AG09319 (cell line): ENCODE measurements at regions not wholly inside any gene's neighbourhood (a gene's known extent, or its start where the extent isn't known, plus 50 kb on each side); places are given as distances from the start of the nearest gene placed in this dataset.

Source experiments
- DNase-seq: peaks from one replicate; pipeline ENCODE4 v3.0.0-alpha.2; 2010; ENCODE audit warnings: low read depth; ENCODE audit errors: extremely low read depth
- TF ChIP-seq, protein P1 (sequence below): IDR thresholded peaks from 2 replicates; pipeline ENCODE4 v1.5.1; 2011; ENCODE audit warnings: low read depth, mild to moderate bottlenecking, inconsistent platforms, low read length, moderate library complexity

DNA sequence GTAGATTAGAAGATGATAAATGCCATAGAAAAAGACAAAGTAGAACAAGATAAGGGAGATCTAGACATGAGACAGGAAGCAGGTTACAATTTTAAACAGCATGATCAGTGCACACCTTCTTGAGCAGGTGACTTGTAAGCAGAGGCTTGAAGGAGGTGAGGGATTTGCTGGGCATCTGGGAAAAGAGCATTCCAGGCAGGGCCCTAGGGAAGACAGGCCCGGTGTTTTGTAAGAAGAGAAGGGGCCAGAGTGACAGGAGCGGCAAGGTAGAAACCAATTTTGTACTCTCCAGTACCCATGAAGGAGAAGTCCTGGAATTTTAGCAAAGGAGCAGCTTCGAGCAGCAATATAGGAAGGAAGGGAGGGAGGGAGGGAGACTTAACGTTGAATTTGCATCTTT, 296.5 kb downstream of the MZT1 start:
- DNase-seq, result no peak
- TF ChIP-seq, protein P1, sequence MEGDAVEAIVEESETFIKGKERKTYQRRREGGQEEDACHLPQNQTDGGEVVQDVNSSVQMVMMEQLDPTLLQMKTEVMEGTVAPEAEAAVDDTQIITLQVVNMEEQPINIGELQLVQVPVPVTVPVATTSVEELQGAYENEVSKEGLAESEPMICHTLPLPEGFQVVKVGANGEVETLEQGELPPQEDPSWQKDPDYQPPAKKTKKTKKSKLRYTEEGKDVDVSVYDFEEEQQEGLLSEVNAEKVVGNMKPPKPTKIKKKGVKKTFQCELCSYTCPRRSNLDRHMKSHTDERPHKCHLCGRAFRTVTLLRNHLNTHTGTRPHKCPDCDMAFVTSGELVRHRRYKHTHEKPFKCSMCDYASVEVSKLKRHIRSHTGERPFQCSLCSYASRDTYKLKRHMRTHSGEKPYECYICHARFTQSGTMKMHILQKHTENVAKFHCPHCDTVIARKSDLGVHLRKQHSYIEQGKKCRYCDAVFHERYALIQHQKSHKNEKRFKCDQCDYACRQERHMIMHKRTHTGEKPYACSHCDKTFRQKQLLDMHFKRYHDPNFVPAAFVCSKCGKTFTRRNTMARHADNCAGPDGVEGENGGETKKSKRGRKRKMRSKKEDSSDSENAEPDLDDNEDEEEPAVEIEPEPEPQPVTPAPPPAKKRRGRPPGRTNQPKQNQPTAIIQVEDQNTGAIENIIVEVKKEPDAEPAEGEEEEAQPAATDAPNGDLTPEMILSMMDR, result no peak

DNA sequence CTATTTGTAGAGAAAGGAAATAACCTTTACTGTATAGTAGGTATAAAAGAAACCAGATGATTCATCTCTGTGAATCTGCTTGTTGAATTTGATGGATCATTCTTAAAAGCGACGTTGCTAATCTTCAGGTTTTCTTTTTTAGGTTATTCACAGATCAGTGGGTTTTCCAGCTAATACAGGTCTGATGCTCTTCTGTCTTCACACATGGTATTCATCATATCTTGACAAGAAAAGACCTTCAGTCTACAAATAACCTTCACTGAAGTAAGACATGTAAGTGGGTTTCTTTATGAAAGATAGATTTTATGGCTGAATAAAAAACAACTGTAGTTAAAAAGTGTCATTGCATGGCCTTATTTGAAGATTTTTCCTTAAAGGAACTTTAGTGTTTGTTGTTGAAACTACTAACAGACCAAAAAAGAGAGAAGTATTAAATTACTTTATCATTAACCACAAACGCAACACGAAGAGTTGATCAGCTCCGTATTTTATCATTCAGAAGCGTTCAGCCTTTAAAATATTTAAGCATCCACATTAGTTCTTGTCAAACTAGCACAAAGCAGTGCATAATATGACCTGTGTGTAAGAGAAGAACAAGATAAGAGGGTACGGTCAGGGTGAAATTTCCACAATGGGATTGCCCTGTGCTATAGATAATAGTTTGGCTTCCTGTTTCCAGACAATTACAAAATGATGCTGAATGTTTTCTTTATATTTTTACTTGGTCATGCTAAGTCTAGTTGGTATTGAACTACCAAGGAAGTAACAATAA, 299.5 kb downstream of the MZT1 start:
- TF ChIP-seq, protein P1, result no peak
- no peak for DNase-seq

DNA sequence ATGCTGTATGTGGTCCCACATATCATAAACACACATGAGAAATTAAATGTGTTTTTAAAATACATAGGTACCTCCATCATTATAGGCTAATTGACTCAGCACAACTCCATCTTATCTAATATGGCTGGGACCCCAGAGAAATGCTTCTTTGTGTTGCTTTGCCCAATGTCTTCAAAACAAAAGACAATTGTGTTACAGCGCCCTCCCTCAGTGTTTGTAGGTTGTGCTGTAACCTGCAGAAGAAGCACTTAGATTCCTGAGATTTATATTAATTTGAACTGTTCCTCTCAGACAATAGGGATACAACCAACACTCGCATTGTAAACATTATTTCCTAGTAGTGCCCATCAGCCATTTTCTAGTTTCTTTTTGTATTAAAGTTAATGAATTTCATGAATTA, 303.4 kb downstream of the MZT1 start:
- DNase-seq, result no peak
- TF ChIP-seq, protein P1, result no peak

DNA sequence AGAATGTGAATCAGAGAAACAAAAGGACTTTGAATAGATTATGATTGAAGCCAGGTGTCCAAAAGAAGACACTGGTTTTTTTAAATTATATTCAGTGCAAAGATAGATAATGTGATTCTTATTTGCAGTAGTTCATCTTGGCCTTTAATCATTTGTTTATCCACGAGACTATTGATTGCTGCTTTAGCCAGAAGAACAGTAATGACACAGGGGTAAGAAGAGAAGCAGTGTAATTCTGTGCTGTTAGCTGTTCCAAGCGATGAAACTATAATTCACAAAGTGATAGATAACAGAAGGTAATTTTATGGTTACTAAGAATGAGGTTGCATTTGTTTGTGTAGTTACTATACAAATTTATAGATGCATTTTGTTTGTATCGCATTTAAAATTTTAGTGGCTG, 311.6 kb downstream of the MZT1 start:
- DNase-seq, result no peak

DNA sequence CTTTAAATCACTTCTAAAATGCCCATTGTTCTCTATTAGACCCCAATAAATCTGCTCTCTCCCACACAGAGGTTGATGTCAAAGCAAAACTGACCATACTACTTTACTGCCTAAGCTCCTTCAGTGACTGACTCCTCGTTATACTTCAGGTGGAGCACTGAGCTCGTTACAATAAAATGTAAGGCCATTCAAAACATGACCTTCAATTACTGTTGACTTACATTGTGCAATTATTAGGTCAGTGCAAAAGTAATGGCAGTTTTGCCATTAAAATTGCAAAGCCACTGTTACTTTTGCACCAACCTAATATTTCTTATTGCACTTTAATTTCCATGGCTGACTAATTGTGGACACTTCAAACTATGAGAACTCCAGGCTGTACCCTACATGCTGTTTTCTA, 314.9 kb downstream of the MZT1 start:
- TF ChIP-seq, protein P1, result no peak

More for the DNA sequence above, 311.6 kb downstream of the MZT1 start:
- TF ChIP-seq, protein P1, result no peak

DNA sequence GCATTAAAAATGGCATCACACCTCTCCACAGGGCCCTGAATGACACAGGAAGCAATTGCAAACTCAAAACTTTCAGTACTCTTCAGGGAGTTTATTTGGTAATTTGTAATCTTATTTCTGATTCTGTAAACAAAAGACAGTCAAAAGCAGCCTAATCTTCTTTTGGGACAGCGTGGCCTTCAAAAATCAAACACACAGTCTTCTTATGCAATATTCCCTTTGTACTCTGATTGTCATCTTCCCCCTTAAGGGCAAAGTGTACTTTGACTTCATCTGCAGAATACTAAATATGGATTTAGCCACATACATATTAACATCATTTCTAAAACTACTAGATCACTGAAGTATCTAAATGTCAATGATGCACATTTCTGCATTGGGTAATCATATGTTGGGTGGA, 322.0 kb downstream of the MZT1 start:
- no peak for DNase-seq
- TF ChIP-seq, protein P1, result no peak

More for the DNA sequence above, 314.9 kb downstream of the MZT1 start:
- no peak for DNase-seq

DNA sequence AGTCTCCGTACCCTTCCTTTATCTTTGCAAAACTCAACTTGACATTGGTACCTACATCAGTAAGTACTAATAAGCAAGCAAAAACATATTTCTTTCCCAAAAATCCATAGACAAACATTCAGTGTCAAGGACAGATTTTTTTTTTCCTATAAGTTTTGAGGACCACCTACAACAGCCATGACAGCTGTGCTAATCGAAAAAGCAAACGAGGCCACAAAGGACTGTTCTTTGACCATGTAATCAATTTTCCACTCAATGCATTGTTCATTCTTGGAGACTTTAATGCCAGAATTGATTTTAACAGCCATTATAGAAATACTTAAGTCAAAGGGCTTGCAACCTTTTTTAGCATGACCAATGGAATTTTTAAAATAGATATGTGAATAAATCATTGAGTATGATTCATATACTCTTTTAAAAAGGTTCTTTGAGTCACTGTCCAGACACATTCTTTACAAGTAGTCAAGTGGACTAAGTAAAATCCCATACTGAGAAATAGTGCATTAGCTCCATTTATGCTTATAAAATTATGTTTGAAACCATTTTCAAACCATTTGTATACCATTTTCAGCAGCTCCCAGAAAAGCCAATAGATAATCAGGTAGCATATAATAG, 323.9 kb downstream of the MZT1 start:
- no peak for DNase-seq
- TF ChIP-seq, protein P1, result no peak
